Vagina (tissue), 2 donors: ENCODE measurements at regions not wholly inside any gene's neighbourhood (a gene's known extent, or its start where the extent isn't known, plus 50 kb on each side); places are given as distances from the start of the nearest gene placed in this dataset.

ENCODE experiments used
- POLR2A ChIP-seq, 2 donors: fragments of 450-650 bp; IDR thresholded peaks; one replicate each; pipeline ENCODE4 v1.6.1; 2017; ENCODE audit warnings: antibody characterized with exemption in 2 of 2, mild to moderate bottlenecking in 2 of 2, moderate library complexity in 2 of 2
- POLR2AphosphoS5 ChIP-seq, 2 donors: sonication (generic); formaldehyde crosslinking; IDR thresholded peaks; one replicate each; pipeline ENCODE4 v1.9.0; 2017; ENCODE audit warnings: antibody characterized with exemption in 2 of 2, mild to moderate bottlenecking in 2 of 2, low read depth in 1 of 2; ENCODE audit not compliant: insufficient read depth in 1 of 2

DNA sequence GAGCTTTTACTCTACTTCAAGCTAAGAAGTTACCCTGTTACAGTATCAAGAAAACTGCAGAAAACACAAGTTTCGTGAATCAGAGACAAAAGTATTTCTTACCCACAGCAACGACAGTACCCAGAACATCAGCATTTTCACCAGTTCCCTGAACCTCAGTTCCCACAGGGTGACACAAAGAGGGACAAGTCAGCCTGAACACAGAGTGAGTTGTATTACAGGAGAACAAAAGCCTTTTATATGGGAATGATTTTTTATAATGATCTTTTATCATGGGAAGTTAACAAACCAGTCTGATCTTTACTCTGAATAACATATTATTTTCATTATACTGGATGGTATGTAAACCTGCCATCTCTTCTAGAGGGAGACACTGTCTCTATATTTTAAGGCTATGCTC lies 139.0 kb upstream of the ITGA1 start:
- no peak for TF ChIP-seq POLR2AphosphoS5 (IDR thresholded peaks at IDR 0.05; ENCODE audit: insufficient read depth in 1 of 2, low read depth in 1 of 2)
- TF ChIP-seq POLR2A (IDR thresholded peaks at IDR 0.05) = no peak
